ENCODE measurements at regions not wholly inside any gene's neighbourhood (a gene's known extent, or its start where the extent isn't known, plus 50 kb on each side); places are given as distances from the start of the nearest gene placed in this dataset.

DNA sequence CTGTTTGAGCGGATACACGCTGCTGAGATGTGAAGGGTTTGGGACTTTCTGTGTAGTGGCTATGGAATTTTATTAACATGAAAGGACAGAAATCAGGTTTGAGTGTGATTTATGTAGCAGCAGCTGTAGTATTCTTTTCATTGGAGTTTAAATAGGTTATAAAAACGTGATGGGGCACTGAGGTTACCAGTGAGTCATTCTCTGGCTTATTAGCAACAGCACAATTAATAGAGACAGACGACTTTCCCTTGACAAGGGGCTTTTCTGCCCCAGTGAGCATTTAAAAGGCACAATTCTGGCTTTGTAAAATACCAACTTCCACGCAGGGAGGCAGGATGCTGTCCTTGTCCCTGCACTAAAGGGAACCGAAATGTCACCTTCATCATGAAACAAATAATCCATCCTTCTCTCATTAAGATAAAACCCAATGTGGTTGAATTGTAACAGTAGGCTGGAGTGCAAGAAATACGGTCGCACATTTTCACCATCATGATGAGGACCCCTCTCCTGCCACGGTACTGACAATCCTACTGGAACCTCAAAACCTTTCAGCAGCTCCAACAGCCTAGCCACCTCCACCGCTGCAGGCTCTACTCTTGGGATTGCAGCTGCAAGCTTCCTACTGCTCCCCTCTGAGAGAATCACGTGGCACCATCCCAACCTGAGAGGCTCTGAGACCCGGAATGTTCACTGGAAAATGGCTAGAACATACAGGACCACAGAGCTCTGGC lies 293.9 kb downstream of the IRX1 start:
- TF ChIP-seq, protein P1, sequence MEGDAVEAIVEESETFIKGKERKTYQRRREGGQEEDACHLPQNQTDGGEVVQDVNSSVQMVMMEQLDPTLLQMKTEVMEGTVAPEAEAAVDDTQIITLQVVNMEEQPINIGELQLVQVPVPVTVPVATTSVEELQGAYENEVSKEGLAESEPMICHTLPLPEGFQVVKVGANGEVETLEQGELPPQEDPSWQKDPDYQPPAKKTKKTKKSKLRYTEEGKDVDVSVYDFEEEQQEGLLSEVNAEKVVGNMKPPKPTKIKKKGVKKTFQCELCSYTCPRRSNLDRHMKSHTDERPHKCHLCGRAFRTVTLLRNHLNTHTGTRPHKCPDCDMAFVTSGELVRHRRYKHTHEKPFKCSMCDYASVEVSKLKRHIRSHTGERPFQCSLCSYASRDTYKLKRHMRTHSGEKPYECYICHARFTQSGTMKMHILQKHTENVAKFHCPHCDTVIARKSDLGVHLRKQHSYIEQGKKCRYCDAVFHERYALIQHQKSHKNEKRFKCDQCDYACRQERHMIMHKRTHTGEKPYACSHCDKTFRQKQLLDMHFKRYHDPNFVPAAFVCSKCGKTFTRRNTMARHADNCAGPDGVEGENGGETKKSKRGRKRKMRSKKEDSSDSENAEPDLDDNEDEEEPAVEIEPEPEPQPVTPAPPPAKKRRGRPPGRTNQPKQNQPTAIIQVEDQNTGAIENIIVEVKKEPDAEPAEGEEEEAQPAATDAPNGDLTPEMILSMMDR (IDR thresholded peaks at IDR 0.05): no peak
- TF ChIP-seq POLR2A (IDR thresholded peaks at IDR 0.05): no peak

All from esophagus squamous epithelium (tissue), 4 donors.